Left lung (tissue), 4 donors: ENCODE measurements at regions not wholly inside any gene's neighbourhood (a gene's known extent, or its start where the extent isn't known, plus 50 kb on each side); places are given as distances from the start of the nearest gene placed in this dataset.

Experiments
- ATAC-seq: fragments of 200-7000 bp; cut with Tn5 transposase; one replicate; pipeline ENCODE4 v1.9.1; 2020; ENCODE audit warnings: moderate library complexity
- DNase-seq, 4 donors: peaks; one replicate each; pipeline ENCODE4 v3.0.0-alpha.2; 2013 to 2020
- H3K27ac ChIP-seq, 2 donors: fragments of 200-600 bp; sonication (generic) in 1 of 2; one replicate each; pipeline versions ENCODE4 v1.5.0 to v1.8.0; 2020 to 2021
- H3K27me3 ChIP-seq, 2 donors: fragments of 200-600 bp; sonication (generic) in 1 of 2; one replicate each; pipeline versions ENCODE4 v1.5.0 to v1.8.0; 2020 to 2021
- H3K36me3 ChIP-seq, 2 donors: fragments of 200-600 bp; sonication (generic) in 1 of 2; one replicate each; pipeline versions ENCODE4 v1.5.0 to v1.8.0; 2020 to 2021
- H3K4me1 ChIP-seq, 2 donors: fragments of 200-600 bp; one replicate each; pipeline ENCODE4 v1.8.0; 2021
- H3K4me3 ChIP-seq, 2 donors: fragments of 200-600 bp; sonication (generic) in 1 of 2; one replicate each; pipeline versions ENCODE4 v1.5.0 to v1.8.0; 2020 to 2021; ENCODE audit warnings: mild to moderate bottlenecking in 1 of 2
- H3K9me3 ChIP-seq, 2 donors: fragments of 200-600 bp; sonication (generic) in 1 of 2; one replicate each; pipeline versions ENCODE4 v1.5.0 to v1.8.0; 2020 to 2021
- intact Hi-C, 2 donors: fragments of 100-400 bp; cut with DNase I; formaldehyde crosslinking; loops; one replicate each; pipeline versions ENCODE4 v1.11.2 to v1.14.2; 2022
- TF ChIP-seq, protein P1 (sequence below), 2 donors: fragments of 200-600 bp; sonication (generic) in 1 of 2; IDR thresholded peaks; one replicate each; pipeline versions ENCODE4 v1.5.0 to v1.8.0; 2021; ENCODE audit warnings: antibody characterized with exemption in 2 of 2
- donor health status: DM: no; HTN: yes; CAD: no.
- donor health status: DM: no; HTN: no; CAD: no.

DNA sequence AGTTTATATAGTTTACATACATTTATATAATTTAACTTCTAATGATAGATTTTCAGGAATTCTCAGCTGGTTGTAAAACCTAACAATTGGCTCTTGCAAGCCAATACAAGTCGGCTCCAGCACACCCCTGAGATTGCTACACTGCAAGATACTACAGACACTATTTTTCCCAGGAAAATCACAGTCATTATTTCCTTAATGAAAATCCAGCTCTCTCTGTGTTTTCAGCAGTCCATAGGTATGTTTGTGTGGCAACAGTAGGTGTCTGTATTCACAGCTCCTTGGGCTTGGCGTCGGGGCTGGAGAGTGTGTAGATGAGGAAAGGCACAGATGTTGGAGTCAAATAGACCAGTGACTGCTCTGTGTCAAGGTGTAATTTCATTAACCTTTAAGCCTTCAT is 78.7 kb upstream of the SPTBN1 start:
- Histone ChIP-seq H3K27ac (no peak overlapping the region), H3K27me3 (no peaks in the 10 kb centered on the region), H3K4me3 (no peak overlapping the region), H3K36me3 (no peaks in the 10 kb centered on the region), H3K4me1 (peaks cover 0 to 3% of the 10 kb centered on the region in 2 donors), H3K9me3 (no peaks in the 10 kb centered on the region)
- no peak for ATAC-seq
- DNase-seq: no peak
- intact Hi-C loops: no loop called here
- TF ChIP-seq, protein P1, sequence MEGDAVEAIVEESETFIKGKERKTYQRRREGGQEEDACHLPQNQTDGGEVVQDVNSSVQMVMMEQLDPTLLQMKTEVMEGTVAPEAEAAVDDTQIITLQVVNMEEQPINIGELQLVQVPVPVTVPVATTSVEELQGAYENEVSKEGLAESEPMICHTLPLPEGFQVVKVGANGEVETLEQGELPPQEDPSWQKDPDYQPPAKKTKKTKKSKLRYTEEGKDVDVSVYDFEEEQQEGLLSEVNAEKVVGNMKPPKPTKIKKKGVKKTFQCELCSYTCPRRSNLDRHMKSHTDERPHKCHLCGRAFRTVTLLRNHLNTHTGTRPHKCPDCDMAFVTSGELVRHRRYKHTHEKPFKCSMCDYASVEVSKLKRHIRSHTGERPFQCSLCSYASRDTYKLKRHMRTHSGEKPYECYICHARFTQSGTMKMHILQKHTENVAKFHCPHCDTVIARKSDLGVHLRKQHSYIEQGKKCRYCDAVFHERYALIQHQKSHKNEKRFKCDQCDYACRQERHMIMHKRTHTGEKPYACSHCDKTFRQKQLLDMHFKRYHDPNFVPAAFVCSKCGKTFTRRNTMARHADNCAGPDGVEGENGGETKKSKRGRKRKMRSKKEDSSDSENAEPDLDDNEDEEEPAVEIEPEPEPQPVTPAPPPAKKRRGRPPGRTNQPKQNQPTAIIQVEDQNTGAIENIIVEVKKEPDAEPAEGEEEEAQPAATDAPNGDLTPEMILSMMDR (IDR thresholded peaks at IDR 0.05): no peak

DNA sequence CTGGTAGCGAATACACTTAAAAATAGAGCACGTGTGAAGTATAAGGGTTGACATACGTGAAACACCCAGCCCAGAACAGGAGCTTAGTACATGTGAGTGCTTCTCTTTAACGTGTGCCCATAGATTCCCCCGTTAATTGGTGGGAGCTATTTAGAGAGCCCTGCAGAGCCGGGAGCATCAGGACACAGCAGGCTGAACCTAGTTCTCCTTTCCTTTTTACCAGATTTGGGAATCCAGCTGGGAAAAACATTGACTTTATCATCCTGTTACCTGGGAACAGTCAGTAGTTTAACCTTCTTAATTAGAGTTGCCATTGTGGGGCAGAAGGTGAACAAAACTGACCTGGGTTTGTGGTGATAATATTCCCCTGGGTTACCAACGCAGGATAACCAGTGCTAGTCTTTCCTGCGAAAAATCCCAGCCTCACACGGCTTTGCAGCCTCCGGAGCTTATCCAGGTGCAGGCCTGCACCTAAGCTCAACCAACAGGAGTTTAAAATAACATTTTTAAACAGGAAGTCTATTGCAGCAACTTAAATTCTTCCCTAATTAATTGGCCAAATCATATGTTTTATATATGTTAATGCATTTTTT is 78.1 kb upstream of the SPTBN1 start:
- Histone ChIP-seq H3K27ac (no peak overlapping the region), H3K27me3 (no peaks in the 10 kb centered on the region), H3K4me3 (no peak overlapping the region), H3K9me3 (no peaks in the 10 kb centered on the region), H3K4me1 (no peaks in the 10 kb centered on the region), H3K36me3 (no peaks in the 10 kb centered on the region)
- TF ChIP-seq, protein P1 (IDR thresholded peaks at IDR 0.05): no peak
- no peak for ATAC-seq
- DNase-seq: no peak
- intact Hi-C loops: no loop called here

DNA sequence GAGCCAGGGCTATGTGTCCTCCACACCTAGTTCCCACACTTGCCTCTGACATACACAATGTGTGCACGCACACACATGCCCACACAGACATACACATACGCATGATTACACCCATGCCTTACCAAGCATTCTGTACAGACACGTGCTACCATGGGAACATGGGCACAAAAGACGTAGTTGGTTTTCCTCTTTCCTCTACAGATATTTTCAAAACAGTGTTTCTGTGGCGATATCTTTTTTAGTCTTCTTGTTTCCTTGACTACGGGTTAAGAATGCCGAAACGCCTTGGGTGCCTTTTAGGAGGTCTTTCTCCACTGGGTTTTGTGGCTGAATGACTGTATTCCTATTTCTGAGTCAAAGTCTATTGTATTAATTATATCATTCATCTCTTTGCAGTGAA is 75.5 kb upstream of the SPTBN1 start:
- DNase-seq: no peak
- Histone ChIP-seq H3K27ac (no peak overlapping the region), H3K27me3 (no peaks in the 10 kb centered on the region), H3K36me3 (no peaks in the 10 kb centered on the region), H3K4me3 (no peak overlapping the region), H3K9me3 (no peaks in the 10 kb centered on the region), H3K4me1 (no peaks in the 10 kb centered on the region)
- intact Hi-C loops: no loop called here
- no peak for ATAC-seq
- TF ChIP-seq, protein P1 (IDR thresholded peaks at IDR 0.05): no peak

- intact Hi-C loops: no loop called here
- no peaks in the 10 kb centered on the region for H3K27me3 ChIP-seq
- no peaks in the 10 kb centered on the region for H3K36me3 ChIP-seq
- TF ChIP-seq, protein P1 (IDR thresholded peaks at IDR 0.05): no peak
- H3K27ac ChIP-seq: no peak overlapping the region
- no peak for DNase-seq
- H3K4me1 ChIP-seq: no peaks in the 10 kb centered on the region
- H3K9me3 ChIP-seq: no peaks in the 10 kb centered on the region
- no peak for ATAC-seq
- no peak overlapping the region for H3K4me3 ChIP-seq
These were observed 74.8 kb upstream of the SPTBN1 start for GRCh38 chr2:54381293-54381692.

GRCh38 chr2:54382601-54383000 is 73.5 kb upstream of the SPTBN1 start:
- no peak overlapping the region for H3K4me3 ChIP-seq
- DNase-seq (no peak), ATAC-seq (no peak)
- H3K9me3 ChIP-seq: no peaks in the 10 kb centered on the region
- intact Hi-C loops: no loop called here
- TF ChIP-seq, protein P1 (IDR thresholded peaks at IDR 0.05): no peak
- H3K27me3 ChIP-seq: no peaks in the 10 kb centered on the region
- peaks cover 0 to under 1% of the 10 kb centered on the region in 2 donors for H3K4me1 ChIP-seq
- no peaks in the 10 kb centered on the region for H3K36me3 ChIP-seq
- H3K27ac ChIP-seq: no peak overlapping the region
